Tongue (tissue), 1 donor: ENCODE measurements at regions not wholly inside any gene's neighbourhood (a gene's known extent, or its start where the extent isn't known, plus 50 kb on each side); places are given as distances from the start of the nearest gene placed in this dataset.

ENCODE experiments used
- DNase-seq: peaks from one replicate; pipeline ENCODE4 v3.0.0-alpha.2; 2015

DNA sequence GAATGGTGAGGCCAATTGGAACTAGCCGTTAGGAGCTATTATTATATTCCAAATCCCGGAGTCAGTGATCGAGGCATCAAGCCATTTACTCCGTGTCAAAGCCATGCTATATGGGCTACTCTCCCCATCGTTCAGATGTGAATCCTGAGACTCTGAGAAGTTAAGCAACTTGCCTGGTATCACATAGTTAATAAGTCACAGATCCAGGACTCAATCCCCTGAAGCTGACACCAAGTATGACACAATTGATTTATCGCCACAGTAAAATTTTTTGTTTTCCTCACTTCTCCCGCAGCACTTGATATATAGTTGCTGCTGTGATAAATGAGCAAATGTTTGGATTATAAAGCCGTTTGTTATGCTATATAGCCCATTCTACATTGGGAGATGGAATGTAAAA lies 50.8 kb upstream of the TSHZ2 start:
- DNase-seq: no peak

DNA sequence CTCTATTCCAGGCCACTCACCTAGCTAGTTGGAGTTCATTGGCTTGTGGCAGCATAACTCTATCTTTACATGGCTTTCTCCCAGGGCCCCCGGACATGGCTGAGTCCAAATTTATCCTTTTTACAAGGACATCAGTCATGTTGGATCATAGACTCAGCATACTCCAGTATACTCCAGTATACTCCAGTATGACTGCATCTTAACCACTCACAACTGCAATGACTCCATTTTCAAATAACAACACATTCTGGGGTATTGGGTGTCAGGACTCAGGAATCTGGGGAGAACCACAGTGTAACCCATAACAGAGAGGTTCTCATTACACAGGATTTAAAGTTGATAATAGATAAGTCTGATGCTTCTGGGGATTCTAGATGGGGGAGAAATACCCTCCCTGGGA lies 53.8 kb upstream of the TSHZ2 start:
- DNase-seq: no peak

DNA sequence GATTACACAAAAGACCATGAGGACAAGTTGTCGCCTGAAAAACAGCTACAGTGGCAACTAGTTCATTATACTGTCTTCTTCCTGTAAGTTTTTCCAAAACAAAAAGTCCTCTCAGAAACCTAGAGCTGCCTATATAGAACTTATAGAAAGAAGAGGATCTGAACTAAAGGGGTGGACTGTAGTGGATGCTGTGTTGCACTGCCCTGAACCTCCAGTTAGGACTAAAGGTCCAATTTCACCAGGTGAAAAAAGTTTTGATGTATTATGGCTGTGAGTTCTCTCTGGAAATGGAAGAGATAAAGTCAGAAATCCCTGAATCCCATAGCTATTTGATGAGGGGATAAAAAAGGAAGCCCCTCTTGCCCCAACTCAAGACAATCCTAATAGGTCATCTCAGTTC lies 56.6 kb upstream of the TSHZ2 start:
- no peak for DNase-seq

DNA sequence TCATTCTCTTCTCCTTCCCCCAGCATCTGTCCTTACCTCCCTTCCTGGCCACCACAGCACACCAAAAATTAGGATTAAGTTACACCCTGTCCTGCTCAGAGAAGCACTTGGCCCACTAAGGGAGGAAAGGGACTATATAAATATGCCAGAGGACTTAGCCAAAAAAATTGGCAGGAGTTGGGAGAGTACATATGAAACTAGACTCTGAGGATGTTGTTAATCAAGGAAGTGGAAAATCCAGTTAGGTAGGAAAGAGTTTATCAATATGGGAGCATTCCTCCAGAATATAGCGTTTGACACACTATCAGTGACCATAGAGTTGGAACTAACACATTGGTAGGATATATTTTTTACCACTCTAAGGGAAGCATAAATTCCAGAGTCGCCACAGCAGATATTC lies 57.3 kb upstream of the TSHZ2 start:
- no peak for DNase-seq

DNA sequence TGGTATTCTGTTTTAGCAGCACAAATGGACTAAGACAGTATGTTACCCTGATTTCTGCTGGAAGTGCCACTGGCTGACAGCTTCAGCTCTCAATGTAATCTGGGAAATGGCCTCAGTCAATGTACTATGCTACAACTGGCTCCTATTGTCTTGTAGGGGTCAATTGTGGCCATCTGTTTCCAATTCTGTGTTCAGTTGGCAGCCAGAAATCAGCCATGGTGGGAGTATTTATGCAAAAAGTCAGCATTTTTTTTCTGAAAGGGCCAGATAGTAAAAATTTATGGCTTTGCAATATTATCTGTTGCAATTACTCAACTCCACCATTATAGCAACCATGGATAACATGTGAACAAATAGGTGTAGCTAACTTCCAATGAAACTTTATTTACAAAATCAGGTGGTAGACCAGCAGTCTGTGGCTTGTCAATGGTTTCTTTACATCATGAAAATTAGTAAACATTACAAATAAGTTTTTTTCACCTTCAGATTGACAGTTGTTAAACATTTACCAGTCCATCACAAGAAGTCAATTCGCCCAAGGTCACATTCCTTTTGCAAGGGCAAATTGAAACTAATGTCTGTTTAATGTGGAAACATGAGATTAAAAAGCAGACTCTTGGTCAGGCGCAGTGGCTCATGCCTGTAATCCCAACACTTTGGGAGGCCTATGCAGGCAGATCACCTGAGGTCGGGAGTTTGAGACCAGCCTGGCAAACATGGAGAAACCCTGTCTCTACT lies 58.3 kb upstream of the TSHZ2 start:
- DNase-seq: no peak

DNA sequence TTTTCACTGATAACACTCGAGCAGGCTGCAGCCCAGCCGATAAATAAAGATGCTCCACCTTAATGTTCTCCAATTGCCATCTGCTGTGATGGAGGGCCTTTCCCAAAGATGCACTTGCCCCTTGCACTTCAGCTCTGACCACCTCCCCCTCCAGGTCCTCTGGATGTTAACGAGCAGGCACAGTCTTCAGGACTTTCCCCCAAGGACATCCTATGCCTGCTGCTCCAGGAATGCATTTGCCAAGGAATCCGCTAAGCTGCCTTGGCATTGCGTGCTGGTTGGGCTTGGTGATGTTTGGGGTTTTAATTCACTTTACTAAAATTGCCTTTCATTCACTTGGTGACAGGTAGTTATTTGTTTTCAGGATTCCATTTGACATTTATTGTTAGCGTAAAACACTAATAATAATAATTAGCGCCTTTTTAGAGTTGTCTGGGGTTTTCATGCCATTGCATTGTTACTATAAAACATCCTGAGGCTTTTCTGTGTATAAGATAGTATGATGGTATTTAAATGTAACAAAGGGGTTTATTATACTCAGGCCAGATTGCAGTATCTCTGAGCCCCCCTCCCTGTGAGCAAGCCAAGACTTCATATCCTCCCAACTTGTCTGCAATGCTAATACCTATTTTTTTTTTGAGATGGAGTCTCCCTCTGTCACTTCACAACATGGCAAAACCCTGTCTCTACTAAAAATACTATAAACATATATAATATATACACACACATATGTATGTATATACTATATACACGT lies 66.7 kb upstream of the TSHZ2 start:
- peak; percentile 12 for DNase-seq

DNA sequence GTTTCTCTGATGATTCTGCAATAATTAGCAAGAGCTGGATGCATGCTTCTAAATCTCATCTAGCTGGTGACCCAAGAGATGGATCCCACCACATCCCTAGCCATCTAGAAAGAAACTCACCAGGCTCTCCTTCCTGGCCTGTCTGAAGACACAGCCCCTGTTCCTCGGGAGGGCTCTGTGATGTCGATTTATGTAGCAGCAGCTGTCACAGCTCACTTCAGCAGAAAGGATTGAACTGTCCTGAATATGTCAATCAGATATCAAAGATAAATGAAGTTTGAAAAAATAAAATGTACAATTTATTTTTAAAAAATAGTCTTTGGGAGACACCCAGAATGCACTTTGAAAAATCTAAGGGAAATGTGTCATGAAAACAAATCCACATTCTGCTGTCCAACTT lies 67.3 kb upstream of the TSHZ2 start:
- no peak for DNase-seq

DNA sequence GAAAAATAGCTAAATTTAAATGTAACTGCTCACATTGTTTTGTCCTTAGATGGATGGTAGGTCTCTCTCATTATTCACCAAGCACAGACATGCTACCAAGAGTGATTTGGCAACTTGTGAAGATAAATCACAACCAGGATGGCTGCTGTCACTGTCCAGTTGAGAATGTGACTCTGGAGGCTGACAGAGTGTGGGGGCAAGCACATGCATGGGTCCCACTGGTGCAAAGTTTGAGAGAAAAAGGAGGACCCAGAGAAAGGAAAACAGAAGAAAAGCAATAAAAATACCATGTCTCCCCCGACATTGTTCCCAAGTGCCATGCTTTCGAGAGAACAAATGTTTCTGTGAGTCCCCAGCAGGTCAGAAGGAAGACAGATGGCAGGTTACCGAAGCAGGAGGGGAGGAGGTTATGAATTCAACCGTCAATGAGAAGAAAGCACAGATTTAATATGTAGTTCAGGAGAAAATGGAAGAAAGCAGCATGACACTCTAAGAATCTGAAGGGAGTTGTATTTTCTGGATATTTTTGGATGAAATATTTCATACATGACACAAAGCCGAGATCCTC lies 73.0 kb upstream of the TSHZ2 start:
- DNase-seq: no peak

DNA sequence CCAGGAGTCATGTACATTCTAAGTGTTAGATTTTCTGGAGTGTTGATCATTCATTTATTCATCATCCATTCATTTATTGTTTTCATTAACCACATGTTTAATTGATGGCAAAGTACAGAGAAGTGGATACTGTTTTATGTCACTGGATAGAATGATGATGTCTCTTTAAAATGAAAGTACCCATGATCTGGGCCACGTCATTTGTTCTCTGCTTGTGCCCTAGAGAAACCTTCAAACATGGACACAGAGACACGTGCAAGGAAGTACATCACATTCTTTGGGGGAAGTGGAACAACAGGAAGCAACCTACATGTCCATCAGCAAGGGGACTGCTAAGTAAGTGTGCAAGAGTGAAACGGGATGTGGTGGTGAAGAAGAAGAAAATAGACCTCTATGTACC lies 75.8 kb upstream of the TSHZ2 start:
- DNase-seq: no peak

DNA sequence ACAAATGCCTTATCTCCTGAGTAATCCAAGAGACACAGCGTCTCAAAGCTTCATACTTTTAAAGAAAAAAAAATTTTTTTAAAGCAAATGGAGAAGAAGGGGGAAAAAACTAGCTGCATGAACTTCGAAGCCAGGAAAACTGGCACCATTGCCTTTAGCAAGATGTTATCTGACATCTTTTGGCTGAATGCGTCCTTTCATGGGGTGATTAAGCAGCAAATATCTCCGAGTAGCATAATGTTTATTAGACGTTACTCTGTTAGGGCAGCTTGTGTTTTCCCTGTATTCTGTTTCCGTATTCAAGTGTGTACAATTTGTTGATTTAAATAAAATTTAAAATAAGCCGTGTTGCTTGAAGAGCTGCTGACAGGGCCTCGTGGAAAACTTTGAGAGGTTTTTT lies 76.5 kb upstream of the TSHZ2 start:
- no peak for DNase-seq

DNA sequence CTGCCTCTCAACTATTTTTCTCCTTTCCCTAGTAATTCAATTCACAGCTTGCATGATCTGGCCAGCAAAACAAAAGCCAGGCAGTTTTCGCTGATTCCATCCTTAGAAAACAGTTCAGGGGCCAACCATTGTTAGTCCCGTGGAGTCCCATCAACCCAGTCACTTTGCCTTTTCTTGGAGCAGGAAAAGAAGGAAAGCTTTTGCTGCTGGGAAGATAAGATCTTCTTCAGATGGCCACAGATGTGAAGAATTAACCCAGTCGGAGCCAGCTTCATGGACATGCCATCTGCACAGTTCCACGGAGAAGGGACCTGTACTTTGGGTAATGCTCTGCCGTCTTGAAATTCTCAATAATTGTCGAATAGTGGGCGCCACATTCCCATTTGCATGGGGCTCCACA lies 76.9 kb upstream of the TSHZ2 start:
- DNase-seq: no peak

DNA sequence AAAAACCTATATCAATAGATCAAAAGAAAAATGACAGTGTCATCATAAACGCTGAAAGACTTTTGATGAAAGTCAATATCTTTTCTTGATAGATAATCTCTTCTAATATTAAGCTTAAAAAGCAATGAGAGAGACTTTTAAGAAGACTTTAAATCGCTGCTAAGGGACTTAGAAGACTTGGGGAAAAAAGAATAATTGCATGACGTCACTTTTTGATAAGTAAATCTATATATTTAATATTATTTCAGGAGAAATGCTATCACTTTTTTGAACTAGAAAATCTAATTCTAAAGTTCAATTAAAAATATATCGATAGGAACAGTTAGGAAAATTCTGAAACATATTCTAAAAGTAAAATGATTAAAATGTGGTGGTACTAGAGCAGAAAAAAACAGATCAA lies 78.7 kb upstream of the TSHZ2 start:
- DNase-seq: no peak

DNA sequence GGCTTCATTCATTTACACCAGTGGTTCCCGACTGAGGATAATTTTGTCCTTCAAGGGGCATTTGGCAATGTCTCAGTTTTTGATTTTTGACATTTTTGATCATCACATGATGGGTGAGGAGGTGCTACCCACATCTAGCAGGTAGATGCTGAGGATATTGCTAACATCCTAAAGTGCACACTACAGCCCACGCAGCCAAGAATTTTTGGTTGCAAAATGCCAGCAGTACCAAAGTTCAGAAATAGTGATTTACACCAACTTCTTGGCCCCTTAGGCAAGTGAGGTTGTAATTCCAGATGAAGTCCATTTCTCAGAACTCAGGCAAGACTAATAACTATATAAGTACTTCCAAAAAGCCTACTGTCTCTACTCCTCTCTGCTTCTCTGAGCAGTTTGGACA lies 80.1 kb upstream of the TSHZ2 start:
- no peak for DNase-seq

DNA sequence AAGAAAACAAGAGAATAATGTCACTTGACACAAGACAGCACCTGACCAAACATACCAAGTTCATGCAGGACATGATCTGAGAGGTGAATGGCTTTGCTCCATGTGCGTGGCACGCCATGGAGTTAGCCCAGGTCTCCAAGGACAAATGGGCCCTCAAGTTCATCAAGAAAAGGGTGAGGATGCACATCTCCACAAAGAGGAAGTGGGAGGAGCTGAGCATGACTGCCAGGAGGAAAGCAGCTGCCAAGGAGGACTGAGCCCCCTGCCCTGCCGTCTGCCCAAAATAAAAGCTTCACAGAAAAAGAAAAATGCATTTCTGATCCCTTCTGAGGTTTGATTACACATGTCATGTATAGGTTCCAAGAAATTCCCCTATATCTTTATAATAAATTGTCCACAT lies 82.0 kb upstream of the TSHZ2 start:
- no peak for DNase-seq

DNA sequence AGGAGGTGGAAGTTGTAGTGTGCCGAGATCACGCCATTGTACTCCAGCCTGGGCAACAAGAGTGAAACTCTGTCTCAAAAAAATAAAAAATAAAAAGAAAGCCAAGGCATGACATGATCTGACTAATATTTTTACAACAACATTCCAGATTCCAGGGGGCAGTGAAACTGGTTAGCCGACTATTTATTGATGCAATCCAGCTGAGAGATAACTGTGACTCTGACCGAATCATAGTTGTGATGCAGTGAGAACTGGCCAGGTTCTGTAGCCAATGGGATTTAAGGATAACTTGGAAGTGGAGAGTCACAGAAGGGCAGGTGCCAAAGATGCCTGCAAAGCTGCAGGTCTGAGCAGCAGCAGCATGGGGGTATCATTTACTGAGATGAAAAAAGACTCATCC lies 82.9 kb upstream of the TSHZ2 start:
- DNase-seq: no peak

DNA sequence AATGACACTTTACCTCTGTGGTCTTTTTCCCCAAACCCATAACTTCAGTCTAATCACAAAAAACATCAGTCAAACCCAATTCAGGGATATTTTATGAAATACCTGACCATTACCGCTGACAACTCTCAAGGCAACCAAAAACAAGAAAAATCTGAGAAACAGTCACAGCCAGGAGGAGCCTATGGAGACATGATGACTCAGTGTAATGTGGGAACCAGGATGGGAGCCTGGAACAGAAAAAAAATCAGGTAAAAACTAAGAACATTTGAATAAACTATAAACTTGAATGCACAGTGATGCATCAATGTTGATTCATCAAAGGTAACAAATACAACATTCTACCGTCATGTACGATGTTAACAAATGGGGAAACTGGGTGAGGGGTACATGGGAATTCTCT lies 84.1 kb upstream of the TSHZ2 start:
- no peak for DNase-seq

DNA sequence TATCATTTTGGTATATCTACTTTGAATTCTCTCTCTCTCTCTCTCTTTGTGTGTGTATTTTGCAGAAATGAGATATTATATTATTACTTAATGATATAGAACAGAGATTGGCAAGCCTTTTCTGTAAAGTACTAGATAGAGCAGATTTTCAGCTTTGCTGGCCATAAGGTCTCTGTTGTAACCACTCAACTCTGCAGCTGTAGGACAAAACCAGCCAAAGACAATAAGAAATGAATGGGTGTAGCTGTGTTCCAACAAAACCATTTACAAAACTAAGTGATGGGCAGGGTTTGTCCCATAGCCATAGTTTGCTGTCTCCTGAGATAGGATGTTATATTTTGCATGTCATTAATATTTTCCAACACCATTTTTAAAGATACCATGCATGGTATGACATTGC lies 91.2 kb upstream of the TSHZ2 start:
- DNase-seq: no peak

DNA sequence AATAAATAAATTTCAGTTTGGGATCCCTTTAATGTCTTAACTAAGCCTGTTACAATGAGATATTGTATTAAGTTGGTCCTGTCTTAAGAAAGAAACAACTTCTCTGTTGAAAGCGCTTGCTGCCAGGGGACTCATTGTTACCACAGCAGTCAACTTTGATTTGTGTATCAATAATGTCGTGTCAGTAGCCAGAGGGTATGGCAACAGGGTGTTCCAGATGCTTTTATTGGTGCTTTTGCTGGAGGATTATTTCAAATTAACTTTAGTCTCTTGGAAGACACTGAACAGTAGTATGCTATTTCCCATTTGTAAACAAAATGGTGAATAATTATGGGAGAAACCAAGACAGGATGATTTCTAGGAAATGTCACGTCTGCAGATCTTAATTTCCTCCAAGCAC lies 91.9 kb upstream of the TSHZ2 start:
- no peak for DNase-seq

DNA sequence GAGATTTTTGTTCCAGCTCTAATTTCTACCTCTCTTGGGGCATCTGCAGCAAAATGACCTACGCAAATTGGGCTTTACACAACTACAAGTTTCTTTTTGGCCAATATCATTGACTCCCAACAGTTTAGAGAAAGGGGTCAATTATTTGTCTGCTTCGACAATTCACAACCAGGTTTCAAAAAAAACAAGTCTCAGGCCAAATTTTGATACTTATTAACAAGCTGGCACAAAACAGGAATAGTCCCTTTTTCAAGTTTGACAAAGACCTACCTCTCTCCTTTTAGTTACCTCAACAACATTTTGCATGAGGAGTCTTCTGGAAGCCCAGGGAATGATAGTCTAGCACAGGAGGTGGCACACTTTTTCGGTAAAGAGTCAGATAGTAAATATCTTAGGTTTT lies 97.9 kb upstream of the TSHZ2 start:
- no peak for DNase-seq

DNA sequence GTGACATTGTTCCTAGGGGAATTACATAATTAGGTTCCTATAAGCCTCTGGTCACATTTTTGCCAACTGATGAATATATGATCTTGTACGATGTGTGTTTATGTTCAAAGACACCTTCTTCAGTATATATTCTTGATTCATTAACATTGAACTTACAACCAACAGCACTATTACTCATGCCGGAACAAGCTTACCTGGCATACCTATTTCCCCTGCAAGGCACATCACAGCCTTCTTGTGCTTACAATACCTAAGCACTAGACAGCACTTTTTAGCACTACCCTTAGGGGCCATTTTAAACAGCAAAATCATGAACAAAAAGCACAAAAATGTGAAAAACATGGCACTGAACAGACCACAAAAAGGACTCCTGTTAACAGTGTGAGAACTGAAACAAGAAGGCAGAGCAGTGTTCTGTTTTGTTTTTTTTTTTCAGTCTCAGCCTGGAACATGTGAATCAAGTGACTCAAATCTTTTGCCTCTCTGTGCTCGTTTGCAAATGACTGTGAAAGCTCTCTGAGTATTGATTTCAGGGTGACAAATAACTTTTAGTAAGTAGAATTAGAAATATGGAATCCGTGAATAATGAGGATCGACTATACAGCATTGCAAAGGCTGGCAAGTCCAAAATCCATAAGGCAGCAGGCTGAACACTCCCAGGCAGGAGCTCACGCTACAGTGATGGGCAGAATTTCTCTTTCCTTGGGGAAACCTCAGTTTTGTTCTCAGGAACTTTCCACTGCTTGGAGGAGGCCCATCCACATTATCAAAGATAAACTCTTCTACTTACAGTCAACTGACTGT lies 102.3 kb upstream of the TSHZ2 start:
- peak; percentile 45 for DNase-seq

DNA sequence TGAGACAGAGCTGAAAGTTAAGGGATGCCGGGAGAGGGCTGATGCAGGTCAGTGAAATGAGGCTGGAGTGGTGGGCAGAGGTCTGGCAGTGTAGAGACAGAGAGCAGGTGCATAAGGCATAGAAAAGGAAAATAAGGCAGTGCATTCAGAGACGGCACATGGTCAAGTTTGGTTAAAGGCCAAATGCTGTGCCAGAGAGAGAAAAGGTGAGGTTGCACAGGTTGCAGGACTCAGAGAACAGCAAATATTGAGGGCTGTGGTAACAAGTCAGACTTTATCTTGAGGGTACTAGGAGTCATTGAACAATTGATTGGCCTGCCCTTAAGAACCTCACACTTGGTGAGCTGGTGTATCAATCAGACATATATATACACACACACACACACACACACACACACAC lies 102.9 kb upstream of the TSHZ2 start:
- DNase-seq: no peak

DNA sequence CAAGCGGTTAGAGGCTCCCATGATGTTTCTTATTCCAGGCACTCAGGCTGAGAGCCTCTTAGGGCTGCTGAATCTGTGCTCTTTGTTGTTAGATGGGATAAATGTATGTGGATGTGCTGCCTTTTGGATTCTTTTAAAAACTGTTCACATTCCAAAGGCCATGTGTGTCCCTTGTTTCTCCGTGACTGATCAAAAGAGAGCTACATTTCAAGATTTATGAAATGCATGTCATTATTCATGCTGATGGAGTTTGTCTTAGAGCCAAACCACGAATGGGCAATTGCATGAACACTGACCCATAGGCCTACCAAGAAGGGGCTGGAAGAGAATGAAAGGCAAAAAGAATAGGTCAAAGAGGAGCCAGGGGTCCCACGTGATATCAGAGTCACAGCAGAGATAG lies 104.9 kb upstream of the TSHZ2 start:
- no peak for DNase-seq
